ENCODE measurements at regions not wholly inside any gene's neighbourhood (a gene's known extent, or its start where the extent isn't known, plus 50 kb on each side); places are given as distances from the start of the nearest gene placed in this dataset.
"Not testable (repeated sequence)": the region's sequence is repeated elsewhere in the genome, so short reads cannot be mapped to it uniquely, and the experiment has no call there.

DNA sequence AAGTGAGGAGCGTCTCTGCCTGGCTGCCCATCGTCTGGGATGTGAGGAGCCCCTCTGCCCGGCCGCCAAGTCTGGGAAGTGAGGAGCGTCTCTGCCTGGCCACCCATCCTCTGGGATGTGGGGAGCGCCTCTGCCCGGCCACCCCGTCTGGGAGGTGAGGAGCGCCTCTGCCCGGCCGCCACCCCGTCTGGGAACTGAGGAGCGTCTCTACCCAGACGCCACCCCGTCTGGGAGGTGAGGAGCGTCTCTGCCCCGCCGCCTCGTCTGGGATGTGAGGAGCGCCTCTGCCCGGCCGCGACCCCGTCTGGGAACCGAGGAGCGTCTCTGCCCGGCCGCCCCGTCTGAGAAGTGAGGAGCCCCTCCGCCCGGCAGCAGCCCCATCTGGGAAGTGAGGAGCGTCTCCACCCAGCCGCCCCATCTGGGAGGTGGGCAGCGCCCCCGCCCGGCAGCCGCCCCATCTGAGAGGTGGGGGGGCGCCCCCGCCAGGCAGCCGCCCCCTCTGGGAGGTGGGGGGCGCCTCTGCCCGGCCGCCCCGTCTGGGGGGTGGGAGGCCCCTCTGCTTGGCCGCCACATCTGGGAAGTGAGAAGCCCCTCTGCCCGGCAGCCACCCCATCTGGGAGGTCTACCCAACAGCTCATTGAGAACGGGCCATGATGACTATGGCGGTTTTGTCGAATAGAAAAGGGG is 228.4 kb downstream of the CAAP1 start:
- not testable (repeated sequence) for DNase-seq

DNA sequence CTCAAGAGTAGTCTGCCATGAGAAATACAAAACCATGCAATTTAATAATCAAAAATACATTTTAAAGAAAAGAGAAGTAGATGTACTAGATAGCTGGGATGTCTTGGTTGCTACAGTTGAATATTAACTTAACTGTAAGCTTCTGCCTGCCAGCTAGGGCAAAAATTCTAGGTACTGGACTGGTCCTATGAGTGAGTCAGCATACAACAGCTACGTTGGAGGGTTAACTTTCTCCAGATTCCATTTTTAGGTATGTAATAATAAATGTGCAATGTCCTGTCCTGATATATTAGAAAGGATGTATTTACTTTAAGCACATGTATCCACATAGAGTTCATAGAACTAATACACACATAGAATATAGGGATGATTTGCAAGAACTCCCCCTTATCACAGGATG is 230.1 kb downstream of the CAAP1 start:
- DNase-seq = no peak

DNA sequence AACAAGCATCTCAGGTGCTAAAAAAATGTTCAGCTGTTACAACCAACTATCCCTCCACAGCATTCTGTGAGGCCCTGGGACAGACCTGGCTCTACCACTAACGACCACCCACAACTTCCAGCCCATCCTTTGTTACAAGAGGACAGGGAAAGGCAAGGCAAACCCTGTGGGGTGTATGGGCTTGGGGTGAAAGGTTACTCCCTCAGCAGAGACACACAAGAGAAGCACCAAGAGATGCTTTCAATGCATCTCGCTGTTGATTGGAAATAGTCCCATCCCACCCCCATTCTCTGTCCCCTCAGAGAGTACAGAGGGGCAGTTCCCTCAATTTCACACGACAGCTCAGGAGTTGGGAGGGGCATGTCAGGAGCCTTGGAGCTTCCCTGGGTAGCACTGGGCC is 234.1 kb downstream of the CAAP1 start:
- no peak for DNase-seq

DNA sequence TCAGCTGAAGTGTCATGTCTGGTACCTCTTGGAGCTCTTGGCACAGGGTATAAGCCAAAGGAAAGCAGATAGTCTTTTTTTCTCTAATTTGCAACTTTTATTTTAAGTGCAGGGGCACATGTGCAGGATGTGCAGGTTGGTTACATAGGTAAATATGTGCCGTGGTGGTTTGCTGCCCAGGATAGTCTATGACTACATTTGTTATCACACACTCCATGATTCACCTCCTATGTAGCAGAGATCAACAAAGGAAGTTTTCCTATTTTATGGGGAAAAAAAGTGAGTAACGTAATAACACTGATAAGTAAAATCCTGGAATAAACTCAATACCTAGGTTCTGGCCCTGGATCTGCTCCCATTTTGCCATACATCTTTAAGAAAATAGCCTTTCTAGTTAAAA is 234.6 kb downstream of the CAAP1 start:
- DNase-seq = no peak

DNA sequence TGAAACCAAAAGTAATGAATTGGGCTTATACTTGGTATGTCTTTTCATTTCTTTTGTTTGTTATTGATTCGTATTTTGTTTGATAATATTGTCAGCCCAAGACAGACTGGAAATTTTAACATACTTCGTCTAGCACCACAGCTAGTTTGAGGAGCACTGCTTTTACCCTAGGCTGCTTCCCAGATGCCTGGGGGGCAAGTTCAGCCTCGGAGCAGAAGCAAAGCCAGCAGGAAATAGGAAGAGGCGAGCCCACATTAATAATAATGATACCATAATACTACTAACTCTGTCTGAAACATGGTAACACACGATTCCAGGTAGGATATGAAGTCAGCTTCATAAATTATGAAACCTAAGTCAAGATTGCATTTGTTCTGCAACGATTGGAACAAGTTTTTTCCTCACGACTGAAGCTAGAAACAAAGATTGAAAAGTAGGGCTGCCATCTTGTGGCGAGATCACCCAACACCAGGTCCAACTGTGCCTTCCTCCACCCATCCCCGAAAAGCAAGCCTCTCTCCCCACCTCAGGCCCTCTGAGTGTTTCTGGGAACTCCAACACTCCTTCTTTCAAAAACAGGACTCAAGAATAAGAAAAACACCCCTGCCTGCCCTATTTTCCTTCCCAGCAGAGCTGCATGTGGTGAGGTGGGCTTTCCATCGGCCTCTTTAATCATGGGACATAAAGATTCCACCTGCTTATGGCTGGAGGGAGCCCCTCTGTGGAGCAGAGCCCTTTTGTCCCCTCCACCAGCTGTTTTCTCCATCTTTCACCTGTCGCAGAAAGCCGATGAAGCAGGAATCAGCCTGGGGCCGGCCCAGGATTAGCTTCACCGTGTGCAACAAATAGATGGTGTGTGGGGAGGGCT is 236.4 kb downstream of the CAAP1 start:
- no peak for DNase-seq

DNA sequence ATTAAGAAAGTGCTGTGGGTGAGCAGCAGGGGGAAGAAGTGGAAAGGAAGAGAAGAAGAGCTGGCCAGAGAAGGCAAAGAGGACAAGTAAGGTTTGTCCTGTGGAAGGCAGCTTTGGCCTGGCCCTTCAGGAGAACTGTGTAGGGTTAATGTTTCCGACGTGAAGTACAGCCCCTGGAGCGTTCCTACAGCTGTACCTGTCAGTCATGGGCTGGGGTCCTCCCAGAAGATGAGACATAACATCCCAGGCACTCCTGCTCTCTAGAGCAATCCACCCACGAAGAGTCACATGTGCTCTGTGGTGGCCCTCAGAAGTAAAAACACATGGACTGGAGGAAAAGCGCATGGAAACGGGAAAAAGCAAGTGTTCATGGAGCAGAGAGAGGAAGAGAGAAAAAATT is 237.4 kb downstream of the CAAP1 start:
- DNase-seq = no peak

DNA sequence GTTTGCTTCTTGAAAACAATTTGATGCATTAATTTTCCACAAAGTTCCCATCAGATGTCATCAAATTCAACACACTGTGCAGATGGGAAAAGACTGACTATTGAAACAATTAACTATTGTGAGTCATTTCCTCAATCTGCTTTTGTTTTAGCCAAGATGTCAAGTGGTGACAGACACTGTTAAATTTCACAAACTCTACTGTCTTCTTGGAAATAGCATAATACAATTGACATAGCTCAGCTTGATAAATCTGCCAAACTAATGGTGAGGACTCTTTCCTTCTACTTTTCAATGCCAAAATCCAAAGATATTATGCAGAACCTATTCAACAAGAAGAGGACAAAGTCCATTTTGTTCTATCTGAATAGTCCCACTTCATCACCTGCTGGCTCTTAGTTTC is 242.3 kb downstream of the CAAP1 start:
- no peak for DNase-seq

DNA sequence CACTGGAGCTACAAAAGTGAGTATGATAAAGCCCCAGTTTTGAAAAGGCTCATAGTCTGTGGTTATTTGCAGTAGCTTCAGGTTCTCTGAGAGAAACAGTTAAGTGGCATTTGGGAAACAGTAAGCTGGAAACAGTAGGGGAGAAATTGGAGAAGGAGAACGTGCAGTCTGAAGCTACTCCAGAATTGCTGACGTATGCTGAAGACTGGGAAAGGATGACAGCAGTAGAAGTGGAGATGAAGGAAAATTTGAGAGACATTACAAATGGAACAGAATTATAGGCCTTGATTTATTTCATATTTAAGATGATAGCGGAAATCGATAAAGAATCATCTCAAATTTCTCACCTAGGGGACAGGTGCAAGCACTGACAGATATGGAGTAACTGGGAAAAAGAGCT is 248.8 kb downstream of the CAAP1 start:
- DNase-seq = no peak

DNA sequence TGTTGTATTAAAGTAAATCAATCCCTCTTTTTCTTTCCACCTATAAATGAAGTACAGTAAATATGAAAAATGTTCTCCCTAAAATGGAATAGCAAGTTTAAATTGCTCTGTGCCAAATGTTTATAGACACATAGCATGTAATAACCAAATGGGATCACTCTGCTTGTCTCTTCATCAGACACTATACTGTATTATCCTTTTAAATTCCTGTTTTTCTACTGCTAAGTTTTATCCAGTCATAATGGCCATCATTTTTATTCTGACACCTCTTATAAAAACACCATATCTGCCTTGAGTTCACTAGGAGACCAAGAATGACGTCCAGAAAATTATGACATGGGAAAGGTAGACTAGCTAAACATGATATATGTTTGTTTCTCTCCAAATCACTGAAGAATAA is 252.8 kb downstream of the CAAP1 start:
- DNase-seq = no peak

DNA sequence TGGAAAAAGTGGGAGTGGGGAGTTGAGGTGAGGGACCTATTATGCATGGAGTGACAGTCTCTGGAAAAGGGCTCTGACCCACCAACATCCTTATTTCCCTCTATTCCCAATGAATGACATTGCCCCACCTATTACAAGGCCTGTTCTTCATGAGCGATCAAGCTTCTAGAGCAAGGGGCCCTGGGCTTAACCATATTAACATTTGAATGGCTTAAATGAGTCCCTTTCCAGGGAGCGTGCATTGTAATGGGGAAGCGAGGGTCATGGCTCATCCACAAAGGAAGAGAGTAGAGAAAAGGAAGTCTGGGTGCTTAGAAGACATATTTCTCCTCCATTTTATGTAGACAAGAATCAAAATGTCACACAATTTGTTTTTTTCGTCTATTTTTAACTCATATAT is 255.5 kb downstream of the CAAP1 start:
- no peak for DNase-seq

DNA sequence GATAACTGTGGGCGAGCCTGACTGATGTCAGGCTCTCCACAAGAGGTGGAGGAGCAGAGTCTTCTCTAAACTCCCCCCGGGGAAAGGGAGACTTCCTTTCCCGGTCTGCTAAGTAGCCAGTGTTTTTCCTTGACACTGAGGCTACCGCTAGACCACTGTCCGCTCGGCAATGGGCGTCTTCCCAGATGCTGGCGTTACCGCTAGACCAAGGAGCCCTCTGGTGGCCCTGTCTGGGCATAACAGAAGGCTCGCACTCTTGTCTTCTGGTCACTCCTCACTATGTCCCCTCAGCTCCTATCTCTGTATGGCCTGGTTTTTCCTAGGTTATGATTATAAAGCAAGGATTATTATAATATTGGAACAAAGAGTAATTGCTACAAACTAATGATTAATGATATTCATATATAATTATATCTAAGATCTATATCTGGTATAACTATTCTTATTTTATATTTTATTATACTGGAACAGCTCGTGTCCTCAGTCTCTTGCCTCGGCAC is 278.7 kb downstream of the CAAP1 start:
- DNase-seq = not testable (repeated sequence)

DNA sequence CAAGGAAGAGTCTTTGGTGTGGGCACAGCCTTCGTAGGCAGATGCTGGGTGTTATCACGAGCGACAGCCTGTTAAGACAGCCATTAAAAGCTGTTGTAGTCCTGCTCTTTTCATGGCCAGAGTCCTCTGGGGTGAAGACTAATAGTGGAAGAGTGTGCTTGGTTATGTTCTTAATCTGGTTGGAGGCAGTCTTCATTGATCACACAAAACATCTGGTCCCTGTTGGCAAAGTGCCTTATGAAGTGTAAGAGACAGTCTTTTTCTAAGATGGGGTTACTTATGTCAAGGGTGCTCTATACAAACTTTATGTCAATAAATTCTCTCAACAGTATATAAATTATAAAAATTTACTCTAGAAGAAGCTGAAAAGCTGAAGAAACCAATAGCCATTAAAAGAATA is 280.4 kb downstream of the CAAP1 start:
- no peak for DNase-seq

DNA sequence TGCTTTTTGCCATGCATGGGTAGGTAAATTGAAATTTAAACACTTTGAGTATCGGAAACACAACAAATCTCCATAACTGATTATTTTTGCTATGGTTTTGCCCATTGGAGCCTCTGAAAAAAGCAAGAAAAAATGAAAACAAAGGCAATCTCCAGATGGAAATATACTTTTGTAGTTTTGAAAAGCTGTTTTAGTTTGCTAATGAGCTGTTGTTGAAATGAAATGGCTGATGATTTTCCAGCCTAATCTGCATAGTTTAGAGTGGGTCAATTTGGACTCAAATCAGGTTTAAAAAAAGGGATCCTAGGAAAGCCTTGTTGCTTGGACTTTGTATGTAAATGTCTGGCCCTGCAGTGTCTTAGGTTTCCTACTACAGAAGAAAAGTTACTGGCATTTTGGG is 285.8 kb downstream of the CAAP1 start:
- DNase-seq = no peak

DNA sequence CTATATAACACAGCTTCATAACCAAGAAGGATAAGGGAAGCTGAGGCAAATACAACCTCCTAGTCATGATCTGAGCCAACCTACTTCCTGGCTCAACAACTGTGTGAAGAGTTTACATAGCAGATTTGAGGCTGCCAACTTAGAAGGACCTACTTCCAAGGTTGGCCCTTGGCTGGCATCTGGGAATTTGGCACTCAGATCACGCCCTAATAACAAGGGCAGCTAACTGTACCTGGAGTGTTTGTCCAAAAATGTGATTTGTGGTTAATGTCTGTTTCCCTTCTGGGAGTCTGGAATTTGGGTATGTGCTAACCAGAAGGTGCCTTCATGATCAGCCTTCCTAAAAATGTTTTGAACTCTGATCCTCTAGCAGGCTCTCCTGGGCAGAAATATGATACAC is 287.2 kb downstream of the CAAP1 start:
- no peak for DNase-seq

DNA sequence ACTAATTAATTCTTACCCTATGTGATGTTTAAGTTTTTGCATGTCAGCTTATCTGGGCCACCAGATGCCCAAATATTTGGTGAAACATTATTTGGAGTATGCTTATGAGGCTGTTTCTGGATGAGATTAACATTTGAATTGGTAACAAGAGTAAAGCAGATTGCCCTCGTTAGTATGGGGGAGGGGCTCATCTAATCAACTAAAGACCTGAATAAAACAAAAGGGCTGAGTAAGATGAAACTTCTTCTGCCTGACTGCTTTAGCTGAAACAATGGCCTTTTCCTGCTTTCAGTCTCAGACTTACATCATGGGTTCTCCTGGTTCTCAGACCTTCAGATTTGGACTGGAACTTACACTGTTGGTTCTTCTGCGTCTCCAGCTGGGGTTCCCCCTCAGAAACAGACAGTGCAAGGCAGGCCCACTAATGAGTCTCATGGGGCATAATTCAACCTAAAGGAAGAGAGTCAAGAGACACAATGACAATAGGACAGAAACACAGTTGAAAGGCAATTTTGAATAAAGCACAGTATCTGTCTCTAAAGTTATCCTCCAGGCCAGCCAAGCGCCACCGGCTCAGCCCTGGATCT is 288.4 kb downstream of the CAAP1 start:
- DNase-seq = no peak

DNA sequence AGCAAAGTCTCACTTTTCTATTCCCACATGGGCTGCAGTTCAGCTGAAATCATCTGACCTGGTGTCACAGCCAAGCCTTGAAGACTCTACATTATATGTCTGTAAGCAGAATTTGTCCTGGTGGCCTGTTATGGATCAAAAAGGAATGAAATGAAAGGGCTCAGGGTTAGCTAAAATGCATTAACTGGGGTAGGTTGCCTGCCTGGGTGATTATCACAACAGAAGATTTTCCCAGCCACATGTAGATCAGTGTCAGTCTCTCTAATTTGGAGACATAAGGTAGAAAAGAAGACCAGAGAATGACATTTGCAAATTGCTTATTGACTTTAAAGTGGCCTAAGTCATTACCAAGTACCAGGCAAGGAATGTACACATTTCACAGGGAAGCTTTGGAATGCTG is 289.0 kb downstream of the CAAP1 start:
- no peak for DNase-seq

DNA sequence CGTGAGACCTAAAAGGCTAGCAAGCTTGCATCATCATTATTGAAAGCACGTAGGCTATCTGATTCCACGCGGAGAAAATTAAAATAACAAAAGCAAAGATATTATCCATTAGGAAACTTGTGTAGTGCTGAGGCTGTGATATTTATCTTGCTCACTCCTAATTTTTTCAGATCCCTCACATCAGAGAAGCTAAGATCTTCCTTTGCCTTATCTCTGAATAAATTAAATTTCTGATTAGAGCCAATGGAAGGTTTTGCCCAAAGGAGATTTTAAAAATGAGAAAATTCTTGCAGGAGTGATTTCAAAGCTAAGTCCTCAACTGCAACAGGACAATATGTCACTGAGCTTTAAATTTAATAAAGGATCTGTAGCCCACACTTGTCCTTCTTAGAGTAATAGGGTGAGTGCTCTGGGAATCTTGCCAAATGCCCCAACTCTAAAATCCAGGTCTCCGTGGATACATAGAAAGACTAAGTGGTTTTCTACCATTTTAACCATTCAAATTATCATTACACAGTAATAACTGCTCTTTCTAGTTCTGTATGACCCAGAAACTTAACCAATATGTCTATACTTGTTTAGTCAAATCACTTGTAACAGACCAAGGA is 295.0 kb downstream of the CAAP1 start:
- no peak for DNase-seq

DNA sequence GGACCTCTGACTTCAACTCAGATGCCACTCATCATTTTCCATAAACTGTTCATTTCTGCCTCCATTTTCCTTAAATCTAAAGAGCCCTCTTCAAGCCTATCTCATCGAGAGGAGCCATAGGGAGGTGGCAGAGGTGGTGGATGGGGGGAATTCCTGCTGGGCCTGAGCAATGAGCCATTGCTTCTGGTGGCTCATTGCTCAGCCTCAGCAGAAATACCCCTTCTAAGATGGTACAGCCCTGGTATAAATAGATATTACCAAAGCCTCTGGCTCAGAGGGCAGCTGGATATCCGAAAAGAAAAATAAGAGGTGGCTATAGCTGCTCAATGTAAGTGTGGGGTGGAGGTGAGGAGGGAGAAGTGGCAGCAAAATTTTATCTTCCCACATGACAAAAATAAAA is 313.5 kb downstream of the CAAP1 start:
- DNase-seq = no peak

DNA sequence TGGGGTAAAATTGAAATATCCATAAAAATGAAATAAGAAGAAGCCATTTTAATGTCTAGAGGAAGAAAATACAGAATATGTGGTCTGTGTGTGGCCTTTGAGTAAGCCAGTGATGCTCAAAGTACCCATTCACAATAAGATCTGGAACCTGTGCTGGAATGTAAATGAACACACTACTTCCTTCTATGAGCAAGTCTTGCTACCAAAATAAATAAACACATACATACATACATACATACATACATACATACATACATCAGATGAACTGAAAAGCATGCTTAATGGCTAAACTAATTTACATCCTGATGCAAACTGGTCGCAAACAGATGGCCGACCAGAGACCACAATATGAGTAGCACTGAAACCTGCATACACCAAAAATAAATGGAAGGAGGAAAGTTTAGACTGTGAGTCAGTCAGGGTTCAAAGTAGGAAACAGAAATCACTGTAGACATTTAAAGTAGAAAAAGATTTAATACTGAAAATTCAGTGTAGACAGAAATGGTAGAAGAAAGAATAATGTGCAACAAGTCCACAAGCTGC is 317.6 kb downstream of the CAAP1 start:
- DNase-seq = no peak

DNA sequence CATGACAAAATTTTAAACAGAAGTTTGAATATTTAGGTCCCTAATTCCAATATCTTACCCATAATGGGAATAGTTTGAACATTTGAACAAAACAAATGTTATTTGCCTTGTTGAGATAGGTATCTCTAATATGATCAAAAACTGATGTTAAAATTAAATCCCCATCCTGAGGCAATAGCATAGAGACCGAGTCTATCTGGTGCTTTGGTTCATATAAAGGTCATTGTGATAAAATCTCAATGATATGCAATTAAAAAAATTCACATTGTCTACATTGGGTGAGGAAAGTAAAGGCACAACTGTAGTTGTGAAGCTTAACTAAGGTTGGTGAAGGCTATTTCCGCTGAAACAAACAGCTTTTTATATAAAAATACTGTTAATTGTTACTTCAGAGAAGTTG is 318.3 kb downstream of the CAAP1 start:
- DNase-seq = no peak

DNA sequence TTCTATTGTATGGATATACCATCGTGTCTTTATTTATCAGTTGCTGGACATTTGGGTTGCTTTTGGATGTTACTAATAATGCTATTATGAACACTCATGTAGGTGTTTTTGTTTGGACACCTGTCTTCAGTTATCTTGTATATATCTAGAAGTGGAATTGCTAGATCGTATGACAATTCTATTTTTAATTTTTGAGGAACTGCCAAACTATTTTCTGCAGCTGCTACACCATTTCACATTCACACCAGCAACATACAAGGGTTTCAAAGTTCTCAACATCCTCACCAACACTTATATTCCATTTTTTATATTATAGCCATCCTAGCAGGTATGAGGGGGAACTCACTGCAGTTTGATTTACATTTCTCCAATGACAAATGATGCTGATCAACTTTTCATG is 324.6 kb downstream of the CAAP1 start:
- no peak for DNase-seq

DNA sequence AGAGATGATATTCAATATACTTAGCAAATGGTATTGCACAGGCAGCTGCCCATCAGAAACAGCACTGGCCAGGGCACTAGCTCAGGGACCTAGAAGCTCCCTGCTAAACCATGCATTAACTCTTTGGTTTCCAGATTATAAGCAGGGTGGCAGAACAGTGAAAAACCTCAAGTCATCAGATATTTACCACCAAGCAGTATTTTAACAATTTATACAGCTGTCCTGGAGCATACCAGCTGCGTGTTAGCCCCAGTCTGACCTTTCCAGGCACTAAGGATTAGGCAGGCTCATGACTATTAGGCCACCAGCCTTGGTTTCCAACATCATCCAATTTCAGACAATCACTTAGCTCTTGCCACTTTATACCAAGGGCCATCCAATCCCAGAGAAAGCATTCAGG is 326.5 kb downstream of the CAAP1 start:
- no peak for DNase-seq

DNA sequence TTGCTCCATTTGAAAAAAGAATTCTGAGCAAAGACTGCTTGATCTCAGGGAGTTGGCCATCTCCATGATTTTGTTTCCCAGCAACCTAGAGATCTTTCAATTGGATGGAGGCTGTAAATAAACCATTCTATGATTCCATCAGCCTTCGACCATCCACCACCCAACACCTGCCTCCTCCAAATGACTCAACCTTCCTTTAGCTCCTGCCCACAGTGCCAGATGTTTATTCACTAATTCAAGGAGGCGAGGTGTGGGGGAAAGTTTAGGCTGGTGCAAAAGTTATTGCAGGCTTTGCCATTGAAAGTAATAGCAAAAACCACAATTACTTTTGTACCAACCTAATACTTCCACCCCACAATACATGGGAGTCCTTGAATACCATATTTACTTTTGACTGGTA is 327.5 kb downstream of the CAAP1 start:
- no peak for DNase-seq

Measured in NCI-H1436 treated with DMSO at 0.1 percent for 48 hours (cell line).